ENCODE measurements at regions not wholly inside any gene's neighbourhood (a gene's known extent, or its start where the extent isn't known, plus 50 kb on each side); places are given as distances from the start of the nearest gene placed in this dataset.

DNA sequence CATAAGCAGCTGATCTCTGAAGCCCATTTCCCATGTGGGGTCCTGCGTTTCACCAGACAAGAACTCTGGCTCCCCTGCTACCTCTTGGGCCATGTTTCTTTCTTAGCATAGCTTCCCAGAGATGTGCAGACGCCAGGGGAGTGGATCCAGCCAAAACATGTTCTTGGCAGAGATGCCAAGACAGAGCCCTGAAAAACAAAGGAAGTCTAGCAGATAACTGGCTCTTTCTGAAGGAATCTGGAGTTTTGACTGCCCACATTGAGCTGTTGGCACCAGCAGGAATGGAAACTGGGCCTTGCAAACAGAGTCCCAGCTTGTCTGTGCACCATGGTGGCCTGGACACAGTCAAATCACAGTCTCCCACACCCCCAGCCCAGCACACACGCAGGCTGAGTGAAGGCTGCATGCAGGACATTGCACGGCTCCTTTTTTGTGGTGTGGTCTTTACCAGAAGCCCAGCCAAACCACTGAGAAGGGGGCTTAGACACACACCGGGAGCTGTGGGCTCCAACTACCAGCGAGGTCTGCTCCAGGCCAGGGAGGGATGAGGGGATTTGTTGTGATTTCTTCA, 114.7 kb downstream of the SNX18 start:
- no peak overlapping the region for H2AFZ ChIP-seq (ENCODE audit: low read depth)
- no peak for DNase-seq

GRCh38 chr5:54630738-54631359, 113.3 kb downstream of the SNX18 start:
- POLR2A ChIA-PET, result no interaction called here
- H3K27me3 ChIP-seq (ENCODE audit: insufficient read depth), result no peaks in the 10 kb centered on the region; the same call in 1 of the 2 replicates
- no peak overlapping the region for H3K9ac ChIP-seq
- WGBS (ENCODE audit: low lambda C conversion rate), result 57% methylated on average over 5 of the region's 5 CpGs
- no peaks in the 10 kb centered on the region for H3F3A ChIP-seq (replicated peaks; ENCODE audit: insufficient read depth)
- peaks cover 0 to 2% of the 10 kb centered on the region in 2 experiments; a peak in 1 of 4 replicates for H3K4me1 ChIP-seq (ENCODE audit: control insufficient read depth in 1 of 2, insufficient read depth in 2 of 2, low read depth in 1 of 2, low read length in 1 of 2)
- H4K20me1 ChIP-seq (ENCODE audit: insufficient read depth), result no peaks in the 10 kb centered on the region
- CTCF ChIA-PET, result interaction anchor here (2.6 kb wide), 1 partner anchor 114 kb away, joined by 8 read pairs; the partner anchor contains the start of gene SNX18
- no peak overlapping the region for H3K4me3 ChIP-seq (ENCODE audit: low read depth in 2 of 2, low read length in 1 of 2)
- H3K79me2 ChIP-seq (ENCODE audit: insufficient read depth), result no peaks in the 10 kb centered on the region
- no peaks in the 10 kb centered on the region for H3K9me3 ChIP-seq
- TF ChIP-seq EZH2phosphoT487 (IDR thresholded peaks at IDR 0.05; ENCODE audit: borderline replicate concordance, low read depth) (no peak), ELF1 (IDR thresholded peaks at IDR 0.05) (no peak), SIN3A (IDR thresholded peaks at IDR 0.05; ENCODE audit: borderline replicate concordance, low read depth, low read length) (no peak), FOXM1 (IDR thresholded peaks at IDR 0.05; ENCODE audit: low read depth) (no peak), FOSL2 (IDR thresholded peaks at IDR 0.05; ENCODE audit: borderline replicate concordance, low read depth) (no peak), GABPA (IDR thresholded peaks at IDR 0.05; ENCODE audit: low read depth) (no peak), MEF2A (IDR thresholded peaks at IDR 0.05; ENCODE audit: borderline replicate concordance, low read depth) (no peak), TAF1 (IDR thresholded peaks at IDR 0.05; ENCODE audit: borderline replicate concordance, low read depth, low read length) (no peak), FOXJ3 (CRISPR knock-in tag; IDR thresholded peaks at IDR 0.05) (no peak), CHD2 (IDR thresholded peaks at IDR 0.05; ENCODE audit: low read length, partially characterized antibody) (no peak), TEAD4 (IDR thresholded peaks at IDR 0.05; ENCODE audit: borderline replicate concordance, insufficient read depth) (no peak), RXRA (IDR thresholded peaks at IDR 0.05; ENCODE audit: borderline replicate concordance, low read depth) (no peak), NFIC (IDR thresholded peaks at IDR 0.05; ENCODE audit: borderline replicate concordance) (no peak), RCOR1 (IDR thresholded peaks at IDR 0.05; ENCODE audit: low read length) (no peak), CTCF (IDR thresholded peaks at IDR 0.05) (no peak)
- TF ChIP-seq, protein P1, sequence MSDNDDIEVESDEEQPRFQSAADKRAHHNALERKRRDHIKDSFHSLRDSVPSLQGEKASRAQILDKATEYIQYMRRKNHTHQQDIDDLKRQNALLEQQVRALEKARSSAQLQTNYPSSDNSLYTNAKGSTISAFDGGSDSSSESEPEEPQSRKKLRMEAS (IDR thresholded peaks at IDR 0.05; ENCODE audit: low read depth), result no peak
- TF ChIP-seq, protein P2, sequence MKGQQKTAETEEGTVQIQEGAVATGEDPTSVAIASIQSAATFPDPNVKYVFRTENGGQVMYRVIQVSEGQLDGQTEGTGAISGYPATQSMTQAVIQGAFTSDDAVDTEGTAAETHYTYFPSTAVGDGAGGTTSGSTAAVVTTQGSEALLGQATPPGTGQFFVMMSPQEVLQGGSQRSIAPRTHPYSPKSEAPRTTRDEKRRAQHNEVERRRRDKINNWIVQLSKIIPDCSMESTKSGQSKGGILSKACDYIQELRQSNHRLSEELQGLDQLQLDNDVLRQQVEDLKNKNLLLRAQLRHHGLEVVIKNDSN (IDR thresholded peaks at IDR 0.05; ENCODE audit: borderline replicate concordance, low read depth), result no peak
- TF ChIP-seq, protein P3, sequence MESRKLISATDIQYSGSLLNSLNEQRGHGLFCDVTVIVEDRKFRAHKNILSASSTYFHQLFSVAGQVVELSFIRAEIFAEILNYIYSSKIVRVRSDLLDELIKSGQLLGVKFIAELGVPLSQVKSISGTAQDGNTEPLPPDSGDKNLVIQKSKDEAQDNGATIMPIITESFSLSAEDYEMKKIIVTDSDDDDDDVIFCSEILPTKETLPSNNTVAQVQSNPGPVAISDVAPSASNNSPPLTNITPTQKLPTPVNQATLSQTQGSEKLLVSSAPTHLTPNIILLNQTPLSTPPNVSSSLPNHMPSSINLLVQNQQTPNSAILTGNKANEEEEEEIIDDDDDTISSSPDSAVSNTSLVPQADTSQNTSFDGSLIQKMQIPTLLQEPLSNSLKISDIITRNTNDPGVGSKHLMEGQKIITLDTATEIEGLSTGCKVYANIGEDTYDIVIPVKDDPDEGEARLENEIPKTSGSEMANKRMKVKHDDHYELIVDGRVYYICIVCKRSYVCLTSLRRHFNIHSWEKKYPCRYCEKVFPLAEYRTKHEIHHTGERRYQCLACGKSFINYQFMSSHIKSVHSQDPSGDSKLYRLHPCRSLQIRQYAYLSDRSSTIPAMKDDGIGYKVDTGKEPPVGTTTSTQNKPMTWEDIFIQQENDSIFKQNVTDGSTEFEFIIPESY (IDR thresholded peaks at IDR 0.05; ENCODE audit: borderline replicate concordance, low read depth), result no peak
- TF ChIP-seq, protein P4, sequence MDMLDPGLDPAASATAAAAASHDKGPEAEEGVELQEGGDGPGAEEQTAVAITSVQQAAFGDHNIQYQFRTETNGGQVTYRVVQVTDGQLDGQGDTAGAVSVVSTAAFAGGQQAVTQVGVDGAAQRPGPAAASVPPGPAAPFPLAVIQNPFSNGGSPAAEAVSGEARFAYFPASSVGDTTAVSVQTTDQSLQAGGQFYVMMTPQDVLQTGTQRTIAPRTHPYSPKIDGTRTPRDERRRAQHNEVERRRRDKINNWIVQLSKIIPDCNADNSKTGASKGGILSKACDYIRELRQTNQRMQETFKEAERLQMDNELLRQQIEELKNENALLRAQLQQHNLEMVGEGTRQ (IDR thresholded peaks at IDR 0.05; ENCODE audit: borderline replicate concordance, low read depth, low read length), result no peak
- no peak overlapping the region for H2AFZ ChIP-seq (ENCODE audit: low read depth)
- H3K36me3 ChIP-seq (replicated peaks in 1 of 2; ENCODE audit: control insufficient read depth in 1 of 2, insufficient read depth in 2 of 2, low read length in 1 of 2), result no peaks in the 10 kb centered on the region
- no peak for DNase-seq
- H3K4me2 ChIP-seq, result no peak overlapping the region
- H3K9me2 ChIP-seq, result no peaks in the 10 kb centered on the region
- H3K27ac ChIP-seq (ENCODE audit: low read depth in 2 of 2, low read length in 1 of 2), result no peak overlapping the region

More for the DNA sequence above, 114.7 kb downstream of the SNX18 start:
- ChIA-PET CTCF (interaction anchor here (2.6 kb wide), 1 partner anchor 115 kb away, joined by 8 read pairs; the partner anchor contains the start of gene SNX18), POLR2A (no interaction called here)
- TF ChIP-seq, protein P1 (IDR thresholded peaks at IDR 0.05; ENCODE audit: low read depth), result no peak
- TF ChIP-seq GABPA (IDR thresholded peaks at IDR 0.05; ENCODE audit: low read depth) (no peak), MXI1 (IDR thresholded peaks at IDR 0.05; ENCODE audit: low read depth, low read length) (no peak)
- no peaks in the 10 kb centered on the region for H3K9me3 ChIP-seq
- WGBS (ENCODE audit: low lambda C conversion rate), result 37% methylated on average over 4 of the region's 6 CpGs
- no peaks in the 10 kb centered on the region; the same call in 1 of the 2 replicates for H3K27me3 ChIP-seq (ENCODE audit: insufficient read depth)
- H3K4me3 ChIP-seq (ENCODE audit: low read depth in 2 of 2, low read length in 1 of 2), result no peak overlapping the region
- no peaks in the 10 kb centered on the region for H4K20me1 ChIP-seq (ENCODE audit: insufficient read depth)
- H3K4me2 ChIP-seq, result no peak overlapping the region
- no peaks in the 10 kb centered on the region for H3K9me2 ChIP-seq
- peaks cover 0 to 2% of the 10 kb centered on the region in 2 experiments; a peak in 1 of 4 replicates for H3K4me1 ChIP-seq (ENCODE audit: control insufficient read depth in 1 of 2, insufficient read depth in 2 of 2, low read depth in 1 of 2, low read length in 1 of 2)
- H3K36me3 ChIP-seq (replicated peaks in 1 of 2; ENCODE audit: control insufficient read depth in 1 of 2, insufficient read depth in 2 of 2, low read length in 1 of 2), result no peaks in the 10 kb centered on the region
- H3F3A ChIP-seq (replicated peaks; ENCODE audit: insufficient read depth), result no peaks in the 10 kb centered on the region
- no peaks in the 10 kb centered on the region for H3K79me2 ChIP-seq (ENCODE audit: insufficient read depth)
- no peak overlapping the region for H3K27ac ChIP-seq (ENCODE audit: low read depth in 2 of 2, low read length in 1 of 2)
- no peak overlapping the region for H3K9ac ChIP-seq

Measured in SK-N-SH (cell line).